MM.1S (cell line): ENCODE measurements at regions not wholly inside any gene's neighbourhood (a gene's known extent, or its start where the extent isn't known, plus 50 kb on each side); places are given as distances from the start of the nearest gene placed in this dataset.

ENCODE experiments used
- CTCF ChIP-seq: fragments of 300-600 bp; sonication (generic); IDR thresholded peaks from 2 replicates; pipeline ENCODE4 v1.5.1; 2016; ENCODE audit warnings: antibody characterized with exemption, low read length, mixed read lengths
- EZH2 ChIP-seq: fragments of 300-600 bp; sonication (generic); optimal IDR thresholded peaks from 2 replicates; pipeline ENCODE3; 2017; ENCODE audit warnings: low read depth, mild to moderate bottlenecking, antibody characterized with exemption, low read length, mixed read lengths
- EZH2phosphoT487 ChIP-seq: fragments of 300-600 bp; sonication (generic); IDR thresholded peaks from 2 replicates; pipeline ENCODE4 v1.6.1; 2018; ENCODE audit warnings: antibody characterized with exemption, low read length

GRCh38 chr3:68176600-68176999, 522.2 kb upstream of the SUCLG2 start:
- TF ChIP-seq CTCF = no peak
- no peak for TF ChIP-seq EZH2
- TF ChIP-seq EZH2phosphoT487 = no peak
